PFSK-1 (cell line): ENCODE measurements at regions not wholly inside any gene's neighbourhood (a gene's known extent, or its start where the extent isn't known, plus 50 kb on each side); places are given as distances from the start of the nearest gene placed in this dataset.

Experiments
- FOXP2 ChIP-seq: optimal IDR thresholded peaks from 2 replicates; pipeline ENCODE3; 2011; ENCODE audit warnings: borderline replicate concordance, control low read depth, inconsistent platforms; ENCODE audit not compliant: insufficient read depth; ENCODE audit errors: extremely low read length, extremely low read depth
- POLR2AphosphoS5 ChIP-seq: IDR thresholded peaks from 2 replicates; pipeline ENCODE4 v1.6.1; 2012; ENCODE audit warnings: low read depth, mild to moderate bottlenecking, control low read depth, low read length, moderate library complexity
- SIN3A ChIP-seq: IDR thresholded peaks from 2 replicates; pipeline ENCODE4 v1.6.1; 2012; ENCODE audit warnings: mild to moderate bottlenecking, low read length, moderate library complexity, borderline replicate concordance; ENCODE audit not compliant: insufficient read depth
- TAF1 ChIP-seq: IDR thresholded peaks from 2 replicates; pipeline ENCODE4 v1.6.1; 2012; ENCODE audit warnings: low read length, control low read depth, borderline replicate concordance; ENCODE audit not compliant: insufficient read depth
- TF ChIP-seq, protein P1 (sequence below), 2 experiments: IDR thresholded peaks; 2 replicates each; pipeline versions ENCODE4 v1.6.1 to v1.8.0; 2011 to 2012; ENCODE audit warnings: low read depth in 2 of 2, low read length in 2 of 2, control low read depth in 1 of 2, inconsistent platforms in 1 of 2, mild to moderate bottlenecking in 1 of 2, moderate library complexity in 1 of 2; ENCODE audit not compliant: insufficient read depth in 1 of 2

- no peak for TF ChIP-seq TAF1
- TF ChIP-seq FOXP2 = no peak
- TF ChIP-seq, protein P1, sequence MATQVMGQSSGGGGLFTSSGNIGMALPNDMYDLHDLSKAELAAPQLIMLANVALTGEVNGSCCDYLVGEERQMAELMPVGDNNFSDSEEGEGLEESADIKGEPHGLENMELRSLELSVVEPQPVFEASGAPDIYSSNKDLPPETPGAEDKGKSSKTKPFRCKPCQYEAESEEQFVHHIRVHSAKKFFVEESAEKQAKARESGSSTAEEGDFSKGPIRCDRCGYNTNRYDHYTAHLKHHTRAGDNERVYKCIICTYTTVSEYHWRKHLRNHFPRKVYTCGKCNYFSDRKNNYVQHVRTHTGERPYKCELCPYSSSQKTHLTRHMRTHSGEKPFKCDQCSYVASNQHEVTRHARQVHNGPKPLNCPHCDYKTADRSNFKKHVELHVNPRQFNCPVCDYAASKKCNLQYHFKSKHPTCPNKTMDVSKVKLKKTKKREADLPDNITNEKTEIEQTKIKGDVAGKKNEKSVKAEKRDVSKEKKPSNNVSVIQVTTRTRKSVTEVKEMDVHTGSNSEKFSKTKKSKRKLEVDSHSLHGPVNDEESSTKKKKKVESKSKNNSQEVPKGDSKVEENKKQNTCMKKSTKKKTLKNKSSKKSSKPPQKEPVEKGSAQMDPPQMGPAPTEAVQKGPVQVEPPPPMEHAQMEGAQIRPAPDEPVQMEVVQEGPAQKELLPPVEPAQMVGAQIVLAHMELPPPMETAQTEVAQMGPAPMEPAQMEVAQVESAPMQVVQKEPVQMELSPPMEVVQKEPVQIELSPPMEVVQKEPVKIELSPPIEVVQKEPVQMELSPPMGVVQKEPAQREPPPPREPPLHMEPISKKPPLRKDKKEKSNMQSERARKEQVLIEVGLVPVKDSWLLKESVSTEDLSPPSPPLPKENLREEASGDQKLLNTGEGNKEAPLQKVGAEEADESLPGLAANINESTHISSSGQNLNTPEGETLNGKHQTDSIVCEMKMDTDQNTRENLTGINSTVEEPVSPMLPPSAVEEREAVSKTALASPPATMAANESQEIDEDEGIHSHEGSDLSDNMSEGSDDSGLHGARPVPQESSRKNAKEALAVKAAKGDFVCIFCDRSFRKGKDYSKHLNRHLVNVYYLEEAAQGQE (IDR thresholded peaks at IDR 0.05; ENCODE audit: insufficient read depth in 1 of 2, low read depth in 2 of 2, low read length in 2 of 2) = no peak
- TF ChIP-seq SIN3A = no peak
- no peak for TF ChIP-seq POLR2AphosphoS5
These were observed 104.0 kb upstream of the SLC16A7 start for GRCh38 chr12:59491877-59492276.

- TF ChIP-seq, protein P1 (IDR thresholded peaks at IDR 0.05; ENCODE audit: insufficient read depth in 1 of 2, low read depth in 2 of 2, low read length in 2 of 2) = no peak
- TF ChIP-seq POLR2AphosphoS5 = no peak
- no peak for TF ChIP-seq SIN3A
- no peak for TF ChIP-seq FOXP2
- TF ChIP-seq TAF1 = no peak
These were observed 109.0 kb upstream of the SLC16A7 start for GRCh38 chr12:59486827-59487226.

GRCh38 chr12:59484575-59484974 is 111.3 kb upstream of the SLC16A7 start:
- TF ChIP-seq, protein P1 (IDR thresholded peaks at IDR 0.05; ENCODE audit: insufficient read depth in 1 of 2, low read depth in 2 of 2, low read length in 2 of 2) = no peak
- TF ChIP-seq SIN3A (no peak), TAF1 (no peak), POLR2AphosphoS5 (no peak), FOXP2 (no peak)

- TF ChIP-seq, protein P1 (IDR thresholded peaks at IDR 0.05; ENCODE audit: insufficient read depth in 1 of 2, low read depth in 2 of 2, low read length in 2 of 2) = no peak
- TF ChIP-seq SIN3A = no peak
- no peak for TF ChIP-seq FOXP2
- no peak for TF ChIP-seq TAF1
- no peak for TF ChIP-seq POLR2AphosphoS5
These were observed 123.6 kb upstream of the SLC16A7 start for GRCh38 chr12:59472273-59472672.
